H1 (cell line): ENCODE measurements at regions not wholly inside any gene's neighbourhood (a gene's known extent, or its start where the extent isn't known, plus 50 kb on each side); places are given as distances from the start of the nearest gene placed in this dataset.

Experiments used
- CTCF ChIA-PET: fragments of 300-600 bp; sonication (Branson Sonifier 250); formaldehyde crosslinking; loops from one replicate; lab custom pipeline; 2021; ENCODE audit not compliant: partially characterized antibody; lab: Charles Lee
- POLR2A ChIA-PET: fragments of 300-600 bp; sonication (Branson Sonifier 250); formaldehyde crosslinking; loops from one replicate; lab custom pipeline; 2021; ENCODE audit warnings: inconsistent platforms; ENCODE audit not compliant: partially characterized antibody; lab: Charles Lee
- DNase-seq, 2 experiments: peaks; one replicate each; pipeline versions ENCODE4 v3.0.0 to v3.0.0-alpha.2; 2010 to 2022; ENCODE audit warnings: low spot score in 2 of 2, low read depth in 1 of 2, mixed read lengths in 1 of 2
- FAIRE-seq: peaks from 2 replicates; lab custom pipeline; 2011; peaks lifted over from hg19 to GRCh38; lab: Jason Lieb, UNC
- H2AFZ ChIP-seq: 2 replicates; pipeline ENCODE4 v1.8.1; 2012; ENCODE audit warnings: low read length, inconsistent platforms
- H2AK5ac ChIP-seq: 2 replicates; pipeline ENCODE4 v1.6.1; 2013; ENCODE audit warnings: low read depth, low read length
- H2BK120ac ChIP-seq: replicated peaks from 2 replicates; pipeline ENCODE3; 2013; ENCODE audit warnings: low read depth, low read length, inconsistent platforms
- H2BK12ac ChIP-seq: 2 replicates; pipeline ENCODE4 v1.6.1; 2013; ENCODE audit warnings: low read depth, low read length
- H2BK15ac ChIP-seq: 2 replicates; pipeline ENCODE4 v1.6.1; 2013; ENCODE audit warnings: low read length
- H2BK20ac ChIP-seq: 2 replicates; pipeline ENCODE4 v1.6.1; 2013; ENCODE audit warnings: low read length
- H2BK5ac ChIP-seq: 2 replicates; pipeline ENCODE4 v1.6.1; 2013; ENCODE audit warnings: low read depth, low read length
- H3K14ac ChIP-seq: 2 replicates; pipeline ENCODE4 v1.6.1; 2013; ENCODE audit warnings: inconsistent platforms; ENCODE audit not compliant: insufficient read length
- H3K18ac ChIP-seq: 2 replicates; pipeline ENCODE4 v1.6.1; 2013; ENCODE audit warnings: low read length; ENCODE audit errors: extremely low read depth
- H3K23ac ChIP-seq: 2 replicates; pipeline ENCODE4 v1.6.1; 2013; ENCODE audit warnings: inconsistent platforms; ENCODE audit not compliant: insufficient read length
- H3K23me2 ChIP-seq: 2 replicates; pipeline ENCODE4 v1.6.1; 2013; ENCODE audit warnings: low read depth, low read length
- H3K27ac ChIP-seq: 2 replicates; pipeline ENCODE4 v1.6.1; 2011; ENCODE audit warnings: low read depth, low read length, inconsistent platforms
- H3K27me3 ChIP-seq, 4 experiments: replicated peaks in 1 of 4; 1 replicate in 1 of 4; 2 replicates in 3 of 4; pipeline versions ENCODE4 v1.6.1 to v1.8.1; 2011 to 2013; ENCODE audit warnings: low read length in 3 of 4, mild to moderate bottlenecking in 3 of 4, inconsistent platforms in 2 of 4, mixed read lengths in 2 of 4, moderate library complexity in 1 of 4; ENCODE audit not compliant: control insufficient read depth in 3 of 4, insufficient read depth in 3 of 4; ENCODE audit errors: extremely low read depth in 1 of 4
- H3K36me3 ChIP-seq, 4 experiments: 2 replicates each; pipeline versions ENCODE4 v1.6.1 to v1.8.1; 2011 to 2013; ENCODE audit warnings: mild to moderate bottlenecking in 4 of 4, low read length in 3 of 4, moderate library complexity in 2 of 4, control low read depth in 1 of 4, inconsistent platforms in 1 of 4; ENCODE audit not compliant: insufficient read depth in 4 of 4, control insufficient read depth in 2 of 4
- H3K4ac ChIP-seq: replicated peaks from 2 replicates; pipeline ENCODE3; 2013; ENCODE audit warnings: low read length, low read depth, mixed read lengths, inconsistent platforms; ENCODE audit not compliant: insufficient read length
- H3K4me1 ChIP-seq, 4 experiments: replicated peaks in 1 of 4; 1 replicate in 1 of 4; 2 replicates in 3 of 4; pipeline versions ENCODE4 v1.6.1 to v1.8.1; 2011 to 2013; ENCODE audit warnings: low read length in 3 of 4, inconsistent platforms in 2 of 4, mixed read lengths in 1 of 4; ENCODE audit not compliant: insufficient read depth in 4 of 4, control insufficient read depth in 3 of 4
- H3K4me2 ChIP-seq, 2 experiments: 2 replicates each; pipeline versions ENCODE4 v1.6.1 to v1.8.1; 2011 to 2013; ENCODE audit warnings: low read depth in 2 of 2, low read length in 2 of 2, control low read depth in 1 of 2, inconsistent platforms in 1 of 2, mild to moderate bottlenecking in 1 of 2; ENCODE audit not compliant: insufficient read depth in 1 of 2
- H3K4me3 ChIP-seq, 4 experiments: fragments of 200-600, 300-600 bp in 1 of 4; sonication (generic), shearing (Covaris generic), sonication (Bioruptor Twin) in 1 of 4; 2 replicates each; pipeline versions ENCODE4 v1.5.1 to v1.8.1; 2011 to 2016; ENCODE audit warnings: low read length in 4 of 4, low read depth in 3 of 4, control low read depth in 2 of 4, inconsistent platforms in 2 of 4, mild to moderate bottlenecking in 2 of 4, mixed read lengths in 1 of 4, moderate library complexity in 1 of 4; ENCODE audit not compliant: insufficient read depth in 2 of 4; ENCODE audit errors: extremely low read depth in 1 of 4
- H3K56ac ChIP-seq: replicated peaks from 2 replicates; pipeline ENCODE3; 2013; ENCODE audit warnings: low read depth, mild to moderate bottlenecking, mixed read lengths, low read length, inconsistent platforms; ENCODE audit not compliant: insufficient read length
- H3K79me1 ChIP-seq: 2 replicates; pipeline ENCODE4 v1.6.1; 2013; ENCODE audit warnings: low read depth, low read length, control low read depth
- H3K79me2 ChIP-seq, 2 experiments: 2 replicates each; pipeline versions ENCODE4 v1.6.1 to v1.8.1; 2012 to 2013; ENCODE audit warnings: low read length in 2 of 2, mild to moderate bottlenecking in 2 of 2, inconsistent platforms in 1 of 2; ENCODE audit not compliant: insufficient read depth in 2 of 2, control insufficient read depth in 1 of 2
- H3K9ac ChIP-seq, 4 experiments: replicated peaks in 1 of 4; 1 replicate in 1 of 4; 2 replicates in 3 of 4; pipeline versions ENCODE4 v1.6.1 to v1.8.1; 2011 to 2013; ENCODE audit warnings: low read depth in 3 of 4, low read length in 3 of 4, control low read depth in 2 of 4, mild to moderate bottlenecking in 2 of 4, moderate library complexity in 2 of 4, inconsistent platforms in 1 of 4; ENCODE audit errors: extremely low read depth in 1 of 4
- H3K9me3 ChIP-seq, 2 experiments: 2 replicates each; pipeline versions ENCODE4 v1.6.1 to v1.8.1; 2012 to 2013; ENCODE audit warnings: mild to moderate bottlenecking in 2 of 2, moderate library complexity in 2 of 2, control low read depth in 1 of 2, inconsistent platforms in 1 of 2, low read depth in 1 of 2, low read length in 1 of 2, mixed read lengths in 1 of 2; ENCODE audit not compliant: insufficient read depth in 2 of 2
- H4K20me1 ChIP-seq, 2 experiments: replicated peaks in 1 of 2; 2 replicates each; pipeline versions ENCODE3 to v1.8.1; 2011 to 2013; ENCODE audit warnings: inconsistent platforms in 2 of 2, low read length in 2 of 2, mild to moderate bottlenecking in 1 of 2; ENCODE audit not compliant: insufficient read depth in 2 of 2, control insufficient read depth in 1 of 2
- H4K5ac ChIP-seq: 2 replicates; pipeline ENCODE4 v1.6.1; 2013; ENCODE audit warnings: low read length, low read depth, mixed read lengths, inconsistent platforms; ENCODE audit not compliant: insufficient read length
- H4K8ac ChIP-seq: 2 replicates; pipeline ENCODE4 v1.8.0; 2013; ENCODE audit warnings: mild to moderate bottlenecking, moderate library complexity, low read length, inconsistent platforms; ENCODE audit not compliant: insufficient read depth; ENCODE audit errors: extremely low read depth
- H4K91ac ChIP-seq: replicated peaks from 2 replicates; pipeline ENCODE3; 2013; ENCODE audit warnings: low read length, mixed read lengths, inconsistent platforms; ENCODE audit not compliant: insufficient read length
- ATF2 ChIP-seq: IDR thresholded peaks from 2 replicates; pipeline ENCODE4 v1.6.1; 2012; ENCODE audit warnings: low read length, inconsistent platforms
- CEBPB ChIP-seq: IDR thresholded peaks from 2 replicates; pipeline ENCODE4 v1.6.1; 2012; ENCODE audit warnings: low read depth, low read length
- CHD1 ChIP-seq: IDR thresholded peaks from 2 replicates; pipeline ENCODE4 v1.6.1; 2012; ENCODE audit warnings: low read depth, low read length, improper control_type of control experiment
- JUN ChIP-seq: IDR thresholded peaks from 2 replicates; pipeline ENCODE4 v1.6.1; 2011; ENCODE audit warnings: low read depth, mild to moderate bottlenecking, improper control_type of control experiment, low read length
- KDM5A ChIP-seq: fragments of 200-600 bp; IDR thresholded peaks from 2 replicates; pipeline ENCODE4 v1.7.1; 2012; ENCODE audit warnings: mild to moderate bottlenecking, low read length, inconsistent platforms, mixed read lengths
- MAFK ChIP-seq: IDR thresholded peaks from 2 replicates; pipeline ENCODE4 v1.6.1; 2012; ENCODE audit warnings: low read depth, mild to moderate bottlenecking, improper control_type of control experiment, low read length
- RNF2 ChIP-seq: fragments of 200-900, 300-1000 bp; sonication (generic); IDR thresholded peaks from 2 replicates; pipeline ENCODE4 v1.7.1; 2016; ENCODE audit warnings: borderline replicate concordance, low read depth, mild to moderate bottlenecking, antibody characterized with exemption, low read length; ENCODE audit not compliant: poor library complexity, severe bottlenecking; ENCODE audit errors: missing control alignments
- WGBS, 2 experiments: shearing (Covaris generic) in 1 of 2; methylation state at CpG; one replicate each; pipeline versions ENCODE4 v1.1.6 to v1.1.7; 2013 to 2015; ENCODE audit warnings: low lambda C conversion rate in 2 of 2, mixed read lengths in 2 of 2, inconsistent platforms in 1 of 2, low coverage in 1 of 2, missing lambda C conversion rate in 1 of 2; ENCODE audit not compliant: insufficient replicate concordance in 2 of 2, insufficient coverage in 1 of 2, insufficient read length in 1 of 2; ENCODE audit errors: extremely low coverage in 1 of 2, missing lambda C conversion rate in 1 of 2; 5-methylcytosine and 5-hydroxymethylcytosine counted together
- TF ChIP-seq, protein P1 (sequence below): IDR thresholded peaks from 2 replicates; pipeline ENCODE4 v1.6.1; 2012; ENCODE audit warnings: inconsistent platforms

DNA sequence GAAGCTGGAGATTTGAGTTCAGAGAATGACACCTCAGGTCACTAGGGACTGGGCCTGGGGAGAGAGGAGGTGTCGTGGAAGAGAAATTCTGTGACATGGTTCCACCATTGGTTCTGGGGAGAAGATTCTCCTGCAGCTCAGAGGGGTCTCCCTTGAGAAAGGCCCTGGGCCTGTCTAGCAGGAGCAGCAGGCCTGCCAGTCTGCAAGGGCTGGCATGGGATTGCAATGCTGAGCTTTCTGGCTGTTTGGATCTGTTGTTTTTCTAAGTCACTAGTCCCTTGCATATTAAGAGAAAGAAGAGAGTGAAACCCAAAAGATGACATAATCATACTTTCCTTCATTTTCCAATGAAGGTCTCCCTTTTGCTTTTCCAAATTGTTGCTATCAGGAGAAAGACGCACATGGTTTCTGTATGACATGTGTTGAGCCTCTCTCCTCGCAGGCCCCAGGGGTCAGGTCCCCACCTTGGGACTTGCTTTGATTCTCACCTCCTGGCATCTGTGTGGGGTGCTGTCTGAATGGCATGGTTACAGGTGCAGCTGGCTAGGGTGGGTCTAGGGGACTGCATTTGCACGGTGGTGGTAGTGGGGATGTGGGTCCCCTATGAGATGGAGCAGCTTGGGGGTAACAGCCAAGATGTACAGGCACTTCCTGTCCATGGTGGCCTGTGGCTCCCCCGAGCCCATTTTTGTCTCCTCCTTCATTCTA, 117.8 kb downstream of the GLI2 start:
- FAIRE-seq = no peak

More for the DNA sequence above, 117.8 kb downstream of the GLI2 start:
- no peak for DNase-seq
- CTCF ChIA-PET = interaction anchor here (0.8 to 13.2 kb wide), 7 partner anchors 9 to 198 kb away, joined by 3 to 158 read pairs (median 3); no protein-coding TSS in a partner anchor
- Histone ChIP-seq H4K8ac (no peak overlapping the region), H2BK120ac (no peak overlapping the region), H3K23ac (no peak overlapping the region), H3K18ac (no peak overlapping the region), H3K27me3 (no peaks in the 10 kb centered on the region), H3K14ac (no peak overlapping the region), H3K4ac (no peak overlapping the region), H2AFZ (no peak overlapping the region), H3K36me3 (no peaks in the 10 kb centered on the region; a peak in 1 of 8 replicates), H3K9ac (no peak overlapping the region), H3K23me2 (peaks cover 3% of the 10 kb centered on the region; the same call in 1 of the 2 replicates), H3K27ac (no peak overlapping the region), H3K79me1 (peaks cover 20% of the 10 kb centered on the region), H3K4me2 (no peak overlapping the region), H3K4me1 (peaks cover 0 to 14% (median 10%) of the 10 kb centered on the region in 4 experiments; a peak in 6 of 7 replicates), H3K9me3 (no peaks in the 10 kb centered on the region), H2BK20ac (no peak overlapping the region), H4K91ac (no peak overlapping the region), H4K5ac (no peak overlapping the region), H3K79me2 (peaks cover 0 to 19% of the 10 kb centered on the region in 2 experiments; a peak in 1 of 4 replicates), H2BK5ac (no peak overlapping the region; the same call in 1 of the 2 replicates), H3K56ac (no peak overlapping the region), H2BK15ac (no peak overlapping the region), H4K20me1 (peaks cover 8 to 18% of the 10 kb centered on the region in 2 experiments), H2AK5ac (no peak overlapping the region), H3K4me3 (no peak overlapping the region), H2BK12ac (no peak overlapping the region)
- WGBS, 2 experiments = 85% methylated on average over 5 of the region's 5 CpGs; no CpG with 5 or more reads in 1 of the 2 experiments
- TF ChIP-seq MAFK = no peak
- TF ChIP-seq RNF2 = no peak
- TF ChIP-seq KDM5A = no peak
- no peak for TF ChIP-seq CEBPB
- no peak for TF ChIP-seq JUN
- no peak for TF ChIP-seq ATF2
- no peak for TF ChIP-seq CHD1
- TF ChIP-seq, protein P1, sequence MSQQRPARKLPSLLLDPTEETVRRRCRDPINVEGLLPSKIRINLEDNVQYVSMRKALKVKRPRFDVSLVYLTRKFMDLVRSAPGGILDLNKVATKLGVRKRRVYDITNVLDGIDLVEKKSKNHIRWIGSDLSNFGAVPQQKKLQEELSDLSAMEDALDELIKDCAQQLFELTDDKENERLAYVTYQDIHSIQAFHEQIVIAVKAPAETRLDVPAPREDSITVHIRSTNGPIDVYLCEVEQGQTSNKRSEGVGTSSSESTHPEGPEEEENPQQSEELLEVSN = no peak
- POLR2A ChIA-PET = interaction anchor here (0.6 to 1.5 kb wide), 3 partner anchors 9 to 222 kb away, joined by 3 read pairs; no protein-coding TSS in a partner anchor
